ENCODE measurements at regions not wholly inside any gene's neighbourhood (a gene's known extent, or its start where the extent isn't known, plus 50 kb on each side); places are given as distances from the start of the nearest gene placed in this dataset.
"Not testable (repeated sequence)": the region's sequence is repeated elsewhere in the genome, so short reads cannot be mapped to it uniquely, and the experiment has no call there.

- Histone ChIP-seq H3K4me3 (ENCODE audit: low read depth, low read length) (no peak overlapping the region), H3K36me3 (ENCODE audit: control insufficient read depth, insufficient read depth, low read length) (no peaks in the 10 kb centered on the region), H3K27me3 (ENCODE audit: control insufficient read depth, insufficient read depth, low read length) (no peaks in the 10 kb centered on the region), H3K27ac (ENCODE audit: low read depth, low read length) (no peak overlapping the region), H3K9me3 (ENCODE audit: control insufficient read depth, insufficient read depth, low read length) (no peaks in the 10 kb centered on the region), H3K4me1 (ENCODE audit: control insufficient read depth, insufficient read depth, low read length) (no peaks in the 10 kb centered on the region)
- WGBS (ENCODE audit: insufficient coverage) = no CpG with 5 or more reads among the region's 2 CpGs
- no peak for DNase-seq (ENCODE audit: low read depth in 4 of 6, low spot score in 6 of 6)
Measured at GRCh38 chr14:28398506-28398905, 368.1 kb upstream of the FOXG1 start.

- not testable (repeated sequence) for DNase-seq (ENCODE audit: low read depth in 4 of 6, low spot score in 6 of 6); H3K36me3 ChIP-seq (ENCODE audit: control insufficient read depth, insufficient read depth, low read length); H3K9me3 ChIP-seq (ENCODE audit: control insufficient read depth, insufficient read depth, low read length); H3K4me3 ChIP-seq (ENCODE audit: low read depth, low read length); H3K27ac ChIP-seq (ENCODE audit: low read depth, low read length); H3K27me3 ChIP-seq (ENCODE audit: control insufficient read depth, insufficient read depth, low read length); H3K4me1 ChIP-seq (ENCODE audit: control insufficient read depth, insufficient read depth, low read length)
- WGBS (ENCODE audit: insufficient coverage) = no CpG with 5 or more reads among the region's 4 CpGs
Measured at GRCh38 chr14:28401705-28402104, 364.9 kb upstream of the FOXG1 start.

- WGBS (ENCODE audit: insufficient coverage) = no CpG with 5 or more reads among the region's 2 CpGs
- H3K27me3 ChIP-seq (ENCODE audit: control insufficient read depth, insufficient read depth, low read length) = no peaks in the 10 kb centered on the region
- H3K36me3 ChIP-seq (ENCODE audit: control insufficient read depth, insufficient read depth, low read length) = no peaks in the 10 kb centered on the region
- H3K4me1 ChIP-seq (ENCODE audit: control insufficient read depth, insufficient read depth, low read length) = no peaks in the 10 kb centered on the region
- H3K4me3 ChIP-seq (ENCODE audit: low read depth, low read length) = no peak overlapping the region
- peak in 1 of 6 donors; percentile 52 for DNase-seq (ENCODE audit: low read depth in 4 of 6, low spot score in 6 of 6)
- H3K27ac ChIP-seq (ENCODE audit: low read depth, low read length) = no peak overlapping the region
- no peaks in the 10 kb centered on the region for H3K9me3 ChIP-seq (ENCODE audit: control insufficient read depth, insufficient read depth, low read length)
Measured at GRCh38 chr14:28406196-28406595, 360.4 kb upstream of the FOXG1 start.

GRCh38 chr14:28407031-28407825 lies 359.4 kb upstream of the FOXG1 start:
- no peaks in the 10 kb centered on the region for H3K4me1 ChIP-seq (ENCODE audit: control insufficient read depth, insufficient read depth, low read length)

GRCh38 chr14:28407996-28408395 lies 358.6 kb upstream of the FOXG1 start:
- DNase-seq (ENCODE audit: low read depth in 4 of 6, low spot score in 6 of 6) = peak in 1 of 6 donors; percentile 57
- Histone ChIP-seq H3K36me3 (ENCODE audit: control insufficient read depth, insufficient read depth, low read length) (no peaks in the 10 kb centered on the region), H3K4me3 (ENCODE audit: low read depth, low read length) (no peak overlapping the region), H3K9me3 (ENCODE audit: control insufficient read depth, insufficient read depth, low read length) (no peaks in the 10 kb centered on the region), H3K27me3 (ENCODE audit: control insufficient read depth, insufficient read depth, low read length) (no peaks in the 10 kb centered on the region), H3K27ac (ENCODE audit: low read depth, low read length) (no peak overlapping the region), H3K4me1 (ENCODE audit: control insufficient read depth, insufficient read depth, low read length) (no peaks in the 10 kb centered on the region)
- WGBS (ENCODE audit: insufficient coverage) = no CpG with 5 or more reads among the region's 3 CpGs

More at GRCh38 chr14:28407031-28407825, 359.4 kb upstream of the FOXG1 start:
- no peak overlapping the region for H3K4me3 ChIP-seq (ENCODE audit: low read depth, low read length)
- peak in 2 of 6 donors; percentile 5 to 61 for DNase-seq (ENCODE audit: low read depth in 4 of 6, low spot score in 6 of 6)
- WGBS (ENCODE audit: insufficient coverage) = no CpG with 5 or more reads among the region's 3 CpGs
- no peaks in the 10 kb centered on the region for H3K9me3 ChIP-seq (ENCODE audit: control insufficient read depth, insufficient read depth, low read length)
- no peaks in the 10 kb centered on the region for H3K27me3 ChIP-seq (ENCODE audit: control insufficient read depth, insufficient read depth, low read length)
- H3K27ac ChIP-seq (ENCODE audit: low read depth, low read length) = no peak overlapping the region
- no peaks in the 10 kb centered on the region for H3K36me3 ChIP-seq (ENCODE audit: control insufficient read depth, insufficient read depth, low read length)

- Histone ChIP-seq H3K4me3 (ENCODE audit: low read depth, low read length) (no peak overlapping the region), H3K27ac (ENCODE audit: low read depth, low read length) (no peak overlapping the region), H3K4me1 (ENCODE audit: control insufficient read depth, insufficient read depth, low read length) (no peaks in the 10 kb centered on the region), H3K36me3 (ENCODE audit: control insufficient read depth, insufficient read depth, low read length) (no peaks in the 10 kb centered on the region), H3K9me3 (ENCODE audit: control insufficient read depth, insufficient read depth, low read length) (no peaks in the 10 kb centered on the region), H3K27me3 (ENCODE audit: control insufficient read depth, insufficient read depth, low read length) (no peaks in the 10 kb centered on the region)
- WGBS (ENCODE audit: insufficient coverage) = 69% methylated on average over 3 of the region's 3 CpGs
- DNase-seq (ENCODE audit: low read depth in 4 of 6, low spot score in 6 of 6) = peak in 1 of 6 donors; percentile 37
Measured at GRCh38 chr14:28412077-28412476, 354.5 kb upstream of the FOXG1 start.

- no peak for DNase-seq (ENCODE audit: low read depth in 4 of 6, low spot score in 6 of 6)
- no peaks in the 10 kb centered on the region for H3K4me1 ChIP-seq (ENCODE audit: control insufficient read depth, insufficient read depth, low read length)
- H3K27ac ChIP-seq (ENCODE audit: low read depth, low read length) = no peak overlapping the region
- peaks cover 5% of the 10 kb centered on the region for H3K9me3 ChIP-seq (ENCODE audit: control insufficient read depth, insufficient read depth, low read length)
- H3K27me3 ChIP-seq (ENCODE audit: control insufficient read depth, insufficient read depth, low read length) = no peaks in the 10 kb centered on the region
- no peaks in the 10 kb centered on the region for H3K36me3 ChIP-seq (ENCODE audit: control insufficient read depth, insufficient read depth, low read length)
- no peak overlapping the region for H3K4me3 ChIP-seq (ENCODE audit: low read depth, low read length)
Measured at GRCh38 chr14:28426960-28427359, 339.6 kb upstream of the FOXG1 start.

- Histone ChIP-seq H3K4me3 (ENCODE audit: low read depth, low read length) (no peak overlapping the region), H3K9me3 (ENCODE audit: control insufficient read depth, insufficient read depth, low read length) (no peaks in the 10 kb centered on the region), H3K4me1 (ENCODE audit: control insufficient read depth, insufficient read depth, low read length) (no peaks in the 10 kb centered on the region), H3K27me3 (ENCODE audit: control insufficient read depth, insufficient read depth, low read length) (no peaks in the 10 kb centered on the region), H3K27ac (ENCODE audit: low read depth, low read length) (no peak overlapping the region), H3K36me3 (ENCODE audit: control insufficient read depth, insufficient read depth, low read length) (no peaks in the 10 kb centered on the region)
- WGBS (ENCODE audit: insufficient coverage) = no CpG with 5 or more reads among the region's 2 CpGs
- DNase-seq (ENCODE audit: low read depth in 4 of 6, low spot score in 6 of 6) = no peak
Measured at GRCh38 chr14:28436821-28437220, 329.8 kb upstream of the FOXG1 start.

- Histone ChIP-seq H3K9me3 (ENCODE audit: control insufficient read depth, insufficient read depth, low read length) (peaks cover 6% of the 10 kb centered on the region), H3K36me3 (ENCODE audit: control insufficient read depth, insufficient read depth, low read length) (no peaks in the 10 kb centered on the region), H3K4me3 (ENCODE audit: low read depth, low read length) (no peak overlapping the region), H3K27ac (ENCODE audit: low read depth, low read length) (no peak overlapping the region), H3K27me3 (ENCODE audit: control insufficient read depth, insufficient read depth, low read length) (no peaks in the 10 kb centered on the region), H3K4me1 (ENCODE audit: control insufficient read depth, insufficient read depth, low read length) (no peaks in the 10 kb centered on the region)
- DNase-seq (ENCODE audit: low read depth in 4 of 6, low spot score in 6 of 6) = no peak
- WGBS (ENCODE audit: insufficient coverage) = 63% methylated on average over 3 of the region's 7 CpGs
Measured at GRCh38 chr14:28461389-28461788, 305.2 kb upstream of the FOXG1 start.

- Histone ChIP-seq H3K9me3 (ENCODE audit: control insufficient read depth, insufficient read depth, low read length) (peaks cover 7% of the 10 kb centered on the region), H3K27me3 (ENCODE audit: control insufficient read depth, insufficient read depth, low read length) (no peaks in the 10 kb centered on the region), H3K4me1 (ENCODE audit: control insufficient read depth, insufficient read depth, low read length) (no peaks in the 10 kb centered on the region), H3K27ac (ENCODE audit: low read depth, low read length) (no peak overlapping the region), H3K4me3 (ENCODE audit: low read depth, low read length) (no peak overlapping the region), H3K36me3 (ENCODE audit: control insufficient read depth, insufficient read depth, low read length) (no peaks in the 10 kb centered on the region)
- WGBS (ENCODE audit: insufficient coverage) = 100% methylated on average over 3 of the region's 4 CpGs
- DNase-seq (ENCODE audit: low read depth in 4 of 6, low spot score in 6 of 6) = no peak
Measured at GRCh38 chr14:28467611-28468010, 299.0 kb upstream of the FOXG1 start.

All from spinal cord (tissue), 9 donors.